ENCODE measurements at regions not wholly inside any gene's neighbourhood (a gene's known extent, or its start where the extent isn't known, plus 50 kb on each side); places are given as distances from the start of the nearest gene placed in this dataset.

- DNase-seq (no peak), ATAC-seq (no peak)
- no peaks in the 10 kb centered on the region for H3K4me1 ChIP-seq
- no peaks in the 10 kb centered on the region for H3K36me3 ChIP-seq (ENCODE audit: insufficient read depth in 1 of 2, low read depth in 1 of 2)
- H3K27ac ChIP-seq, result no peak overlapping the region
- no peak for TF ChIP-seq CTCF (IDR thresholded peaks at IDR 0.05)
- no peak overlapping the region for H3K4me3 ChIP-seq
- no peaks in the 10 kb centered on the region for H3K27me3 ChIP-seq (ENCODE audit: insufficient read depth in 3 of 3, low read length in 2 of 3)
- intact Hi-C loops (cut with DNase I), result no loop called here
- WGBS, 3 donors, result 73 to 84% (median 80%) methylated on average over 1 of the region's 1 CpG
- H3K9me3 ChIP-seq, result no peaks in the 10 kb centered on the region
Measured at GRCh38 chr5:51273871-51274270, 109.4 kb upstream of the ISL1 start.

GRCh38 chr5:51275428-51275827 is 107.8 kb upstream of the ISL1 start:
- WGBS, 3 donors, result 90 to 93% (median 93%) methylated on average over 9 of the region's 9 CpGs
- no peaks in the 10 kb centered on the region for H3K4me1 ChIP-seq
- ATAC-seq, result no peak
- no peak for TF ChIP-seq CTCF (IDR thresholded peaks at IDR 0.05)
- H3K4me3 ChIP-seq, result no peak overlapping the region
- no peak for DNase-seq
- intact Hi-C loops (cut with DNase I), result no loop called here
- no peaks in the 10 kb centered on the region for H3K9me3 ChIP-seq
- H3K36me3 ChIP-seq (ENCODE audit: insufficient read depth in 1 of 2, low read depth in 1 of 2), result no peaks in the 10 kb centered on the region
- H3K27ac ChIP-seq, result no peak overlapping the region
- no peaks in the 10 kb centered on the region for H3K27me3 ChIP-seq (ENCODE audit: insufficient read depth in 3 of 3, low read length in 2 of 3)

GRCh38 chr5:51276250-51276649 is 107.0 kb upstream of the ISL1 start:
- Histone ChIP-seq H3K36me3 (ENCODE audit: insufficient read depth in 1 of 2, low read depth in 1 of 2) (no peaks in the 10 kb centered on the region), H3K4me3 (no peak overlapping the region), H3K4me1 (no peaks in the 10 kb centered on the region), H3K9me3 (no peaks in the 10 kb centered on the region), H3K27ac (no peak overlapping the region), H3K27me3 (ENCODE audit: insufficient read depth in 3 of 3, low read length in 2 of 3) (no peaks in the 10 kb centered on the region)
- WGBS, 3 donors, result 70 to 76% (median 75%) methylated on average over 2 of the region's 2 CpGs
- DNase-seq, result no peak
- intact Hi-C loops (cut with DNase I), result no loop called here
- ATAC-seq, result no peak
- no peak for TF ChIP-seq CTCF (IDR thresholded peaks at IDR 0.05)

- intact Hi-C loops (cut with DNase I), result no loop called here
- ATAC-seq (no peak), DNase-seq (no peak)
- Histone ChIP-seq H3K9me3 (no peaks in the 10 kb centered on the region), H3K36me3 (ENCODE audit: insufficient read depth in 1 of 2, low read depth in 1 of 2) (no peaks in the 10 kb centered on the region), H3K4me3 (no peak overlapping the region), H3K27me3 (ENCODE audit: insufficient read depth in 3 of 3, low read length in 2 of 3) (no peaks in the 10 kb centered on the region), H3K27ac (no peak overlapping the region), H3K4me1 (no peaks in the 10 kb centered on the region)
- WGBS, 3 donors, result 25 to 41% (median 32%) methylated on average over 3 of the region's 3 CpGs
- no peak for TF ChIP-seq CTCF (IDR thresholded peaks at IDR 0.05)
Measured at GRCh38 chr5:51278539-51278938, 104.7 kb upstream of the ISL1 start.

GRCh38 chr5:51279983-51280706 is 103.1 kb upstream of the ISL1 start:
- Histone ChIP-seq H3K27me3 (ENCODE audit: insufficient read depth in 3 of 3, low read length in 2 of 3) (no peaks in the 10 kb centered on the region), H3K36me3 (ENCODE audit: insufficient read depth in 1 of 2, low read depth in 1 of 2) (no peaks in the 10 kb centered on the region), H3K4me1 (no peaks in the 10 kb centered on the region), H3K4me3 (no peak overlapping the region), H3K27ac (no peak overlapping the region), H3K9me3 (no peaks in the 10 kb centered on the region)
- no peak for DNase-seq
- 42% methylated on average over 7 of the region's 7 CpGs for WGBS, 3 donors
- intact Hi-C loops (cut with DNase I), result no loop called here
- no peak for TF ChIP-seq CTCF (IDR thresholded peaks at IDR 0.05)
- no peak for ATAC-seq
